GM12872 (cell line): ENCODE measurements at regions not wholly inside any gene's neighbourhood (a gene's known extent, or its start where the extent isn't known, plus 50 kb on each side); places are given as distances from the start of the nearest gene placed in this dataset.

ENCODE experiments used
- TF ChIP-seq, protein P1 (sequence below): IDR thresholded peaks from 3 replicates; pipeline ENCODE4 v1.5.1; 2011; ENCODE audit warnings: low read depth, mild to moderate bottlenecking, low read length, moderate library complexity; ENCODE audit not compliant: insufficient read depth

DNA sequence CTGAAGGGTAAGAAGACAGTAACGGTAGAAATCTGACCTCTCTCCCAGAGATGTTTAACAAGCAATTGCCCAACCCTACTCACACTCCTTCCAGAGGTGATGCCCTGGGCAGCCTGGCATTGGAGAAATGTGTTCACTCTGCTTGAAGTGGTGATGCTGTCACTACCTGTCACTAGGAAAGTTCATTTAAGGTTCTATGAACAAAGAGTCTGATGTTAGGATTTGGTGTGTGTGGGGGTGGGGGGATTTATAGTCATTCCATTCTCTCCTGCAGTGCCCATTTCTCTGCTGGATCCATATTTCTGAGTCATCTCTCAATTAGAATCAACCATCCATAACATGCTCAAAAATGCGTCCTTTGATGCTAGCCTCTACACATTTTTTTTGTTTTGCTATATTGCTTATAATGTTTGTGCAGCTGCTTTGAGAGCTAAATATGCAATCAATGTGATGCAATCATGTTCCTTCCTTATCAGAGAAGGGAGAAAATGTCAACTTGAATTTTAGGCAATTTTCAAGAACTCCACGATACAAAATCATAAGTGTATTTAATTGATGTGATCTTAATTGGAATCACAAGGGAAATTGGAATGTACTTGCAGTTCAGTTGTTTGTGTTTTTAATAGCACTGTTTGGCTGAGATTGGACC lies 173.9 kb downstream of the DUSP10 start:
- TF ChIP-seq, protein P1, sequence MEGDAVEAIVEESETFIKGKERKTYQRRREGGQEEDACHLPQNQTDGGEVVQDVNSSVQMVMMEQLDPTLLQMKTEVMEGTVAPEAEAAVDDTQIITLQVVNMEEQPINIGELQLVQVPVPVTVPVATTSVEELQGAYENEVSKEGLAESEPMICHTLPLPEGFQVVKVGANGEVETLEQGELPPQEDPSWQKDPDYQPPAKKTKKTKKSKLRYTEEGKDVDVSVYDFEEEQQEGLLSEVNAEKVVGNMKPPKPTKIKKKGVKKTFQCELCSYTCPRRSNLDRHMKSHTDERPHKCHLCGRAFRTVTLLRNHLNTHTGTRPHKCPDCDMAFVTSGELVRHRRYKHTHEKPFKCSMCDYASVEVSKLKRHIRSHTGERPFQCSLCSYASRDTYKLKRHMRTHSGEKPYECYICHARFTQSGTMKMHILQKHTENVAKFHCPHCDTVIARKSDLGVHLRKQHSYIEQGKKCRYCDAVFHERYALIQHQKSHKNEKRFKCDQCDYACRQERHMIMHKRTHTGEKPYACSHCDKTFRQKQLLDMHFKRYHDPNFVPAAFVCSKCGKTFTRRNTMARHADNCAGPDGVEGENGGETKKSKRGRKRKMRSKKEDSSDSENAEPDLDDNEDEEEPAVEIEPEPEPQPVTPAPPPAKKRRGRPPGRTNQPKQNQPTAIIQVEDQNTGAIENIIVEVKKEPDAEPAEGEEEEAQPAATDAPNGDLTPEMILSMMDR = no peak

DNA sequence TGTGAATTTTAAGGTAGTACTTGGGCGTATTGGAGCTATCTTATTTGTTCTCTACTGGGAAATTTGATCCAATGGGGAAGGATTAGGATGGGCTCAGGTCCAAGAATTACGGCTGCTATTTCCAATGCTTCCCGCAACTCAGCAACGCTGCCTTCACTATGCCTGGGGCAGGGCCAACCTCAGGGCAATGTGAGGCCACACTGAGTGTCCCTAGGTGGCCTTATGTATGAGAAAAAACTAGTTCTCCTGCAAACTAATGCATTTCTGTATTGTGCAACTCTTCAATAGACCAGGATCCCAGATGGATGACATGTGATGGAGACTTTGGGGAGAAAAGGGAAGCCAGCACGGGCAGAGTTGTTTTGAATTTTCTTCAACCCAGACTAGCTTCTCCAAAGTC lies 168.1 kb downstream of the DUSP10 start:
- TF ChIP-seq, protein P1 = no peak

DNA sequence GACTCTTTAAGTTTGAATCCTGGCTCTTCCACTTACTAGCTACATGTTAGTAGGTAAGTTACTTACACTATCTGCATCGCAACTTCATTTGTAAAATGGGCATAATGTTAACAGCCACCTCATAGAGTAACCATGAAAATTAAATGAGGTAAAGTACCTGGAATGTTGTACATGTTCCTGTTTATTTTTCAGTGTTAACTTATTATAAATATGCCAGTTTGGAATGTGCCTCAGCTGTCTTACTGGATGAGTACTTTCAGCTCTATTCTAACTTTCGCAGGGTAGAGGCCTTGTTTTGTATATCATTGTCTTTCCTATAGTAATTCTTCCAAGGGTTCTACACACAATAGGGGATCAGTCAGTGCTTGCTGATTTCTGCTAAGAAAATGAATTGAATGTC lies 167.4 kb downstream of the DUSP10 start:
- TF ChIP-seq, protein P1 = no peak

DNA sequence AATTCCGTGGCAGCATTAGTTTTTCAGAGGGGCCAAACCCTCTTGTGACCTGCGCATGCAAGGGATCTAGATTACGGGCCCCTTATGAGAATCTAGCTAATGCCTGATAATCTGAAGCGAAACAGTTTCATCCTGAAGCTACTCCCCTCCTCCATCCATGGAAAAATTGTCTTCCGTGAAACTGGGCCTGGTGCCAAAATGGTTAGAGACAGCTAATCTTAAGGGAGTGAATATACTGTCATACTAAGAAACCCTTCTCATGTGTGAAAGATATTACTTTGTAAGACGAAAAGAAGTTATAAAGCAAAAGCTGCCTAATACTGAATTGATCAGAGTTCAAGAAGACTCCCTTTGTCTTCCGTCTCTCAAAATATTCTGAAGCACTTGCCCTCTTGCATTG lies 166.3 kb downstream of the DUSP10 start:
- TF ChIP-seq, protein P1 = no peak

DNA sequence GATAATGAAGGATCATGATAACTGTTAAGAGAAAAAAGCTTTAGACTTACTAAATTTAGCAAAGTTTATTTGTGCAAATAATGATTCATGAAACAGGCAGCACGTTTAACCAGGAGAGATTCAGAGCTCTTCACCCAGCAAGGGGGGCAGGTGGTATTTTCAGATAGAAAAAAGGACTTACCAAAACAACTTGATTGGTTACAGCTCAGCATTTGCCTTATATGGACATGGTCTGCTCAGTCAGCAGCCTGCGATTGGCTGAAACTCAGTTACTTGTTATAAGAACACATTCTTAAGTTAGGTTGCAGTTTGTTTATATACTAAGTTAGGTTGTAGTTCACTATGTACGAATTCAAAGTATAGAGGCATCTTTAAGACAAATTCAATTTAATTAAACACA lies 165.6 kb downstream of the DUSP10 start:
- TF ChIP-seq, protein P1 = no peak

DNA sequence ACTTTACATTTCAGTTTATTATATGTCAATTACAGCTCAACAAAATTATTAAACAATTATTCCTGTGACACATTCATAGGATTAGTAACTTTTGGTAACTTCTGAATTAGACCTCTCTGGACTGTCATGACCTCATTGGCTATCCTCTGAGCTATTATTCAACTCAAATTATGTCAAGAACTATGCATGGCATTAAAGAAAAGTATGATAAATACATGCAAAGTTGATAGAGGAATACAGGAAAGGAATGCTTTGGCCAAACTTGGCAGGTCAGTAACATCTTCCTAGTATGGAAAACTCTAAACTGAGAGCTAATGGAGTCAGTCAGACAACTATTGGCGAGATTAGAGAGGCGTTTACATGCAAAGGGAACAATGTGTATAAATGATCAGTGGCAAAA lies 158.4 kb downstream of the DUSP10 start:
- TF ChIP-seq, protein P1 = no peak

DNA sequence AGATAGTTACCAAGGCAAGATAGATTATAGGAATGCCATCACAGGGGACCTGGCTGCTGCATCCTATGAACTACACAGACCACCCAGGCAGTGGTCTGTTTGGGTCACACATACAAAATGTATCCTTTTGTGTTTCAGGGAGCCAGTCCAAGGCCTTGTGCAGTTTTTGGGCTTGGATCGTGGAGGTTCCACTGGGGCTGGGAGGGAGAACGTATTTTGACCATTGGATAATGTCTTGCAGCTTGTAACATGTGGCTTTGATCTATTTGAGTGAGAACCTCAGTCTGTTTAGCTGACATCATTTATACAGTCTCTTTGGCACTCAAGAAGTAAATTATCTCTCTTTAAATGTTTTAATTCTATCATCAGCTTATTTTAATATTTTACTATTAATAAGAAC lies 147.3 kb downstream of the DUSP10 start:
- TF ChIP-seq, protein P1 = no peak
